Sigmoid colon (tissue), 4 donors: ENCODE measurements at regions not wholly inside any gene's neighbourhood (a gene's known extent, or its start where the extent isn't known, plus 50 kb on each side); places are given as distances from the start of the nearest gene placed in this dataset.

Experiments used
- CTCF ChIP-seq, 4 experiments: fragments of 450-650 bp in 3 of 4; fragments of 200-600 bp in 1 of 4; IDR thresholded peaks; one replicate each; pipeline ENCODE4 v1.5.1; 2016 to 2019; ENCODE audit warnings: antibody characterized with exemption in 4 of 4, mild to moderate bottlenecking in 3 of 4, moderate library complexity in 2 of 4
- EP300 ChIP-seq, 4 donors: sonication (generic); formaldehyde crosslinking; IDR thresholded peaks; one replicate each; pipeline ENCODE4 v1.6.1; 2017; ENCODE audit warnings: antibody characterized with exemption in 4 of 4
- POLR2A ChIP-seq, 2 donors: fragments of 450-650 bp; IDR thresholded peaks; one replicate each; pipeline ENCODE4 v1.6.1; 2016; ENCODE audit warnings: antibody characterized with exemption in 2 of 2, mild to moderate bottlenecking in 2 of 2, moderate library complexity in 2 of 2
- POLR2AphosphoS5 ChIP-seq, 4 donors: sonication (generic); formaldehyde crosslinking; IDR thresholded peaks; one replicate each; pipeline ENCODE4 v1.6.1; 2017; ENCODE audit warnings: antibody characterized with exemption in 4 of 4

- TF ChIP-seq CTCF (IDR thresholded peaks at IDR 0.05) (no peak), POLR2A (IDR thresholded peaks at IDR 0.05) (no peak), EP300 (IDR thresholded peaks at IDR 0.05) (no peak), POLR2AphosphoS5 (IDR thresholded peaks at IDR 0.05) (no peak)
Measured at GRCh38 chr3:75101329-75102147, 487.1 kb upstream of the CNTN3 start.
